ENCODE measurements at regions not wholly inside any gene's neighbourhood (a gene's known extent, or its start where the extent isn't known, plus 50 kb on each side); places are given as distances from the start of the nearest gene placed in this dataset.

DNA sequence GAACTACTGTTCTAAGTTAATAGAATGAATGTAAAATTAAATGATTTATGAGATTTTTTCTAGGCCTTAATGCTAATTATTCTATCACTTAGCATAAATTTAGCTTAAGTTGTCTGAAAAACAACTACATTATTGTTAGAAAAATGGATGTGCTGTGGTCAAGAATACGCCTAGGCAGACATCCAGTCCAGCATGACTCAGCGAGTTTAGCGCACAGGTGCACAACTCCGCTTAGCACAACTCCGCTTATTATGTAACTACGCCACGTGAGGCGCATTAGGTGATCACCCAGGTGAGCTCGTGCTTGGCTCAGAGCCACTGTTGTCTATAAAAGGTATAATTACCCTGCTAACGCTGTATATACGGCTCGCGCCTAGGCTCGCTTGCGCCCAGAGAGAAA is 1043.6 kb upstream of the ADGRL4 start:
- Mint-ChIP-seq H3K27ac (ENCODE audit: unreplicated experiment) (no peak overlapping the region), H3K36me3 (ENCODE audit: unreplicated experiment) (no peaks in the 10 kb centered on the region), H3K4me1 (ENCODE audit: unreplicated experiment) (peaks cover 3% of the 10 kb centered on the region), H3K4me3 (ENCODE audit: unreplicated experiment) (no peak overlapping the region), H3K27me3 (ENCODE audit: unreplicated experiment) (no peaks in the 10 kb centered on the region), H3K9me3 (ENCODE audit: unreplicated experiment) (no peaks in the 10 kb centered on the region)
- TF ChIP-seq, protein P1, sequence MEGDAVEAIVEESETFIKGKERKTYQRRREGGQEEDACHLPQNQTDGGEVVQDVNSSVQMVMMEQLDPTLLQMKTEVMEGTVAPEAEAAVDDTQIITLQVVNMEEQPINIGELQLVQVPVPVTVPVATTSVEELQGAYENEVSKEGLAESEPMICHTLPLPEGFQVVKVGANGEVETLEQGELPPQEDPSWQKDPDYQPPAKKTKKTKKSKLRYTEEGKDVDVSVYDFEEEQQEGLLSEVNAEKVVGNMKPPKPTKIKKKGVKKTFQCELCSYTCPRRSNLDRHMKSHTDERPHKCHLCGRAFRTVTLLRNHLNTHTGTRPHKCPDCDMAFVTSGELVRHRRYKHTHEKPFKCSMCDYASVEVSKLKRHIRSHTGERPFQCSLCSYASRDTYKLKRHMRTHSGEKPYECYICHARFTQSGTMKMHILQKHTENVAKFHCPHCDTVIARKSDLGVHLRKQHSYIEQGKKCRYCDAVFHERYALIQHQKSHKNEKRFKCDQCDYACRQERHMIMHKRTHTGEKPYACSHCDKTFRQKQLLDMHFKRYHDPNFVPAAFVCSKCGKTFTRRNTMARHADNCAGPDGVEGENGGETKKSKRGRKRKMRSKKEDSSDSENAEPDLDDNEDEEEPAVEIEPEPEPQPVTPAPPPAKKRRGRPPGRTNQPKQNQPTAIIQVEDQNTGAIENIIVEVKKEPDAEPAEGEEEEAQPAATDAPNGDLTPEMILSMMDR (IDR thresholded peaks at IDR 0.05), result no peak
- DNase-seq (ENCODE audit: extremely low spot score, unreplicated experiment), result no peak

DNA sequence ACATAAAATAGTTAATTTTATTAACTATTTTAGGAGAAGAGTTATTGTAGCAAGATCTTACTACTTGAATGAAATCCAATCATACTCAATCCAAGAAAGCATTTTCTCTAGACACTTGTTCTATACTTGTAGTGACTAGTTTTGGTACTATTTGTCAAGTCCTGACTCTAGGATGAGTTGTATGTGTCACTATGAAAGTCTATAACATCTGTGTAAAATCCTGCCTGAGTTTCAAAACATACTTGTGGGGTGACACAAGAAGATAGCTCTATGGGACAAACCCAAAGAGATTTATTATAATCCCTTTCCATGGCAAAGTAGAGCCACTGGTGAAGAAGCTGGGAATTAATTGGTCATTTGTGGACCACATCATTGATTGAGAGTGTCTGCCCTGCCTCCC is 1042.2 kb upstream of the ADGRL4 start:
- no peaks in the 10 kb centered on the region for H3K27me3 Mint-ChIP-seq (ENCODE audit: unreplicated experiment)
- H3K4me1 Mint-ChIP-seq (ENCODE audit: unreplicated experiment), result no peaks in the 10 kb centered on the region
- H3K4me3 Mint-ChIP-seq (ENCODE audit: unreplicated experiment), result no peak overlapping the region
- no peak for DNase-seq (ENCODE audit: extremely low spot score, unreplicated experiment)
- H3K27ac Mint-ChIP-seq (ENCODE audit: unreplicated experiment), result no peak overlapping the region
- TF ChIP-seq, protein P1 (IDR thresholded peaks at IDR 0.05), result no peak
- H3K36me3 Mint-ChIP-seq (ENCODE audit: unreplicated experiment), result no peaks in the 10 kb centered on the region
- no peaks in the 10 kb centered on the region for H3K9me3 Mint-ChIP-seq (ENCODE audit: unreplicated experiment)

DNA sequence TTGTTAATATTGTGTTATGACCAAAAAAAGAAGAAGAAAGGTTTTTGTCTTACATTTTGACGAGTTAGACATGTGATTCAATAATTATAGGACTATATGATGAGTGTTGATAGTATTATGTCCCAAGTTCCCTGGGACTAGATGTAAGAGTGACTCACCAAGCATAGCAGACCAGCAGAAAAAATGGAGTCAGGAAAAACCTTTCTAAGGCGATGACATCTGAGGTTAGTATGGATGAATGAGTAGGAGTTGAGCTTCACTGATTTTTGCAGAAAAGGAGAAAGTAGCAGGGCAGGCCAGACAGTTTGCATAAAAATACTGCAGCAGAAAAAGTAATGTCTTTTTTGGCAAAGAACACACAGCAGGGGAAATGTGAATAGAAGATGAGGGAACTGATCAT is 1041.3 kb upstream of the ADGRL4 start:
- no peak overlapping the region for H3K4me3 Mint-ChIP-seq (ENCODE audit: unreplicated experiment)
- no peaks in the 10 kb centered on the region for H3K27me3 Mint-ChIP-seq (ENCODE audit: unreplicated experiment)
- no peak overlapping the region for H3K27ac Mint-ChIP-seq (ENCODE audit: unreplicated experiment)
- H3K9me3 Mint-ChIP-seq (ENCODE audit: unreplicated experiment), result no peaks in the 10 kb centered on the region
- TF ChIP-seq, protein P1 (IDR thresholded peaks at IDR 0.05), result no peak
- H3K4me1 Mint-ChIP-seq (ENCODE audit: unreplicated experiment), result no peaks in the 10 kb centered on the region
- H3K36me3 Mint-ChIP-seq (ENCODE audit: unreplicated experiment), result no peaks in the 10 kb centered on the region
- DNase-seq (ENCODE audit: extremely low spot score, unreplicated experiment), result no peak

DNA sequence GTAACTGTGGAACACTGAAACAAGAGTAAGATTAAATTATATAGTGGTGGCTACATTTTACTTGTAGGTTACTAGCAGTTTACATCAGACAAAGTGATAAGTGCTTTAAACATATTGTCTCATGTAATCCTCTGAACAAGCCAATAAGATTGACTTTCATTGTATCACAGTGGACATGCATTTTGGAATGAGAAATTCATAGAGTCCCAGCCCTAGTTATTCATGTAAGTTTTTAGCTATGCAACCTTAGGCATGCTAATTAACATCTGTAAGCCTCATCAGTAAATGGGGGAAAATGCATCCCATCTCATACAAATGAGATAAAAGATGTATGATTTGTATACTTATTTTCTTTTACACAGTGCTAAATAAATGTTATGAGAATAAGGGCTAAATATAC is 1038.1 kb upstream of the ADGRL4 start:
- TF ChIP-seq, protein P1 (IDR thresholded peaks at IDR 0.05), result no peak
- no peak overlapping the region for H3K4me3 Mint-ChIP-seq (ENCODE audit: unreplicated experiment)
- no peak overlapping the region for H3K27ac Mint-ChIP-seq (ENCODE audit: unreplicated experiment)
- no peaks in the 10 kb centered on the region for H3K4me1 Mint-ChIP-seq (ENCODE audit: unreplicated experiment)
- DNase-seq (ENCODE audit: extremely low spot score, unreplicated experiment), result no peak
- no peaks in the 10 kb centered on the region for H3K36me3 Mint-ChIP-seq (ENCODE audit: unreplicated experiment)
- no peaks in the 10 kb centered on the region for H3K27me3 Mint-ChIP-seq (ENCODE audit: unreplicated experiment)
- no peaks in the 10 kb centered on the region for H3K9me3 Mint-ChIP-seq (ENCODE audit: unreplicated experiment)

DNA sequence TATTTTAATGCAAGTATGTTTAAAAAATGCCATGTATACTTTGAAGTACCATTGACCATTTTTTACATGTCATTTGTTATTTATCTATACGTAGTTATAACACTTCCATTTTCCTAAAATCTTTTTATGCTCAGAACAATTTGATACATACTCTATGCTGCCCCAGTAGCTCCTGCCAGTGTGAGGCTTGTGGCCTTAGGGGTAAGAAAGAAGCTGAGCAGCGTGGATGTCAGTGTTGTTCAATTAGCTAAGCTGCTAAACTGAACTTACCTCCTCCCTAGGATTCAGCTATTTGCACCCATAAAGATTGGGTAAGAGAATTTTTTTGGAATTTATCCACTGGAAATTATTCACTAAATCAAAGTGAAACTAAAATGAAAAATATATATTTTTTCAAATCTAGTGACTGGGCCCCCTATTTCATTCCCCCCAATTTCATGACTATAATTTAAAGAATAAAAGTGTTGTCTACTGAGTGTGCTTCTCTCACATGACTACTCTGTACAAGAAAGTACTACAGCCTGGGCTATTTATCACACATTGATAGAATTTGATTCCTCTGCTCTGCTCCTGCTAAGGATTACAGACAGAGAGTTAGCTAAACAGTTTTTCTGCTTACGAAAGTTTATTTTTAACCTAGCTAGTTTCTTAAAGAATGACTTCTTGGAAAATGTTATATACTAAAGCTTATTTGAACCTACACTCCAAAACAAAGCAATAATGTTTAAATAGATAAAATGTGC is 1030.3 kb upstream of the ADGRL4 start:
- Mint-ChIP-seq H3K4me3 (ENCODE audit: unreplicated experiment) (no peak overlapping the region), H3K27ac (ENCODE audit: unreplicated experiment) (no peak overlapping the region), H3K4me1 (ENCODE audit: unreplicated experiment) (peaks cover 3% of the 10 kb centered on the region), H3K27me3 (ENCODE audit: unreplicated experiment) (no peaks in the 10 kb centered on the region), H3K9me3 (ENCODE audit: unreplicated experiment) (no peaks in the 10 kb centered on the region), H3K36me3 (ENCODE audit: unreplicated experiment) (no peaks in the 10 kb centered on the region)
- DNase-seq (ENCODE audit: extremely low spot score, unreplicated experiment), result no peak
- TF ChIP-seq, protein P1 (IDR thresholded peaks at IDR 0.05), result no peak
